ENCODE measurements at regions not wholly inside any gene's neighbourhood (a gene's known extent, or its start where the extent isn't known, plus 50 kb on each side); places are given as distances from the start of the nearest gene placed in this dataset.

- in situ Hi-C loops (cut with HindIII; ENCODE audit: low pct_unique_long_range_greater_than_20kb, low sequenced_read_pairs): no loop called here
- DNase-seq (ENCODE audit: low read depth): peak; percentile 18
Observed at GRCh38 chr10:133010095-133010842, 67.9 kb upstream of the CFAP46 start.

DNA sequence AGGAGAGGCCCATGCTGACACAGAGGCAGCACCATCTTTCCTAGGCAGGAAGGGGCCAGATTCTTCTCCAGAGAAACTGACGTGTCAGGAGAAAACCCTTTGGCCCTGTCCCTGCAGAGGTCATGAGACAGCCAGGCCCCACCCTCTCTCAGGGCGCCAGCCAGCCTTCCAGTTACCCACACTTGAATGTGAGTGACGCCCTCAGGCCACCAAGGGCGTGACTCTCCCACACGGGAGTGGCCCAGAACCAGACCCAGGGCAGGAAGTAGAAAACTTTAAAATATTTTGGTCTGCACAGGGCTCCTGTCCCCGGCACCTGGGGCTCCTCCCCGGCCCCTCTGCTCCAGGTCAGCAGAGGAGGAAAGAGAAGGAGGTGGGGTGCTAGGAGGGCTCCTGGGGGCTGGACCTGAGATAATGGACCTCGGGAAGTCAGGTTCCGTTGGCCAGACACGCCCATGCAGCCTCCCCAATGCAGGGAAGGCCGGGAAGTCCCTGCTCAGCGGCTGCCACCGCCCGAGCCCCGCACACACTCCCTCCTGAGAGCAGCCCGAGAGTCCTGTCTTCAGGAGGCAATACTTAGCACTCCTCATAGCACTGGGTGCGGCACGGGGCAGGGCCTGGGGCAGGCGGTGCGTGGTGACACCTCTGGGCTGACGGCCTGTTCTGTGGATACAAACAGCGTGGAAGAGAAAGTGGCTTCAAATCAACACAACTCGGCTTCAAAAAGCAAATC is 67.0 kb upstream of the CFAP46 start:
- peak; percentile 89 for DNase-seq (ENCODE audit: low read depth)
- in situ Hi-C loops (cut with HindIII; ENCODE audit: low pct_unique_long_range_greater_than_20kb, low sequenced_read_pairs): no loop called here

DNA sequence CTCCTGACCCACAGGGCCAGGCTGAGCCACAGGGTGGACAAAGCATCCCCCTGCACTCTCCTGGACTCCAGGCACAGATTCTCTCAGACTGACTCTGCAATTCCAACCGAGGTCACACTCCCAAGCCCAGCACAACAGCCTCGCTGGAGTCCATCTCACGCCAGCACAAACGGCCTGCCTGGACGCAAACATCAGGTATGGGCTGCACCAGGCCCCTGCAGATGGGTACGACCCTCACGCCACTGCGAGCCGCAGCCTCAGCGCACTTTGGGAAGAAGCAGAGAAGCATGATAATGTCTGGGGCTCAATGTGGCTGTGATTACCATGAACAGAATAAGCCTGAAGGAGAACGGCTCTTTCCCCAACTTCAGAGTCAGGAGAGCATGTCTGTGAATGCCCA is 66.4 kb upstream of the CFAP46 start:
- in situ Hi-C loops (cut with HindIII; ENCODE audit: low pct_unique_long_range_greater_than_20kb, low sequenced_read_pairs): no loop called here
- no peak for DNase-seq (ENCODE audit: low read depth)

DNA sequence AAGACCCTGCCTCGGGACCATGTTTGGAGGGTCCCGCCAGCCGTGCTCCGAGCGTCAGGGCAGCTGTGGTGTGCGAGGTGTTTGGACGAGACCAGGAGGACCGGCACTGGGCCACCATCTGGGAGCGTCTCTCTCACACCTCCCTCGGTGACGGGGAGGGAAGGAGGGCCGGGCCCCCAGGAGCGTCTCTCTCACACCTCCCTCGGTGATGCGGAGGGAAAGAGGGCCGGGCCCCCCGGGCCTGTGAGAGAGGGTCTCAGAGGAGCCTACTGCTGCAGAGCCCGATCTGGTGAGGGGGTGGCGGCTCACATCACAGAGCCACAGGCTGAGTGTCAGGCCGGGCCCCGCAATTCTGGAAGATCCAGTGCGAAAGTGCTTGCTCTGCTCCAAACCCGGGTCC is 65.8 kb upstream of the CFAP46 start:
- in situ Hi-C loops (cut with HindIII; ENCODE audit: low pct_unique_long_range_greater_than_20kb, low sequenced_read_pairs): no loop called here
- DNase-seq (ENCODE audit: low read depth): no peak

DNA sequence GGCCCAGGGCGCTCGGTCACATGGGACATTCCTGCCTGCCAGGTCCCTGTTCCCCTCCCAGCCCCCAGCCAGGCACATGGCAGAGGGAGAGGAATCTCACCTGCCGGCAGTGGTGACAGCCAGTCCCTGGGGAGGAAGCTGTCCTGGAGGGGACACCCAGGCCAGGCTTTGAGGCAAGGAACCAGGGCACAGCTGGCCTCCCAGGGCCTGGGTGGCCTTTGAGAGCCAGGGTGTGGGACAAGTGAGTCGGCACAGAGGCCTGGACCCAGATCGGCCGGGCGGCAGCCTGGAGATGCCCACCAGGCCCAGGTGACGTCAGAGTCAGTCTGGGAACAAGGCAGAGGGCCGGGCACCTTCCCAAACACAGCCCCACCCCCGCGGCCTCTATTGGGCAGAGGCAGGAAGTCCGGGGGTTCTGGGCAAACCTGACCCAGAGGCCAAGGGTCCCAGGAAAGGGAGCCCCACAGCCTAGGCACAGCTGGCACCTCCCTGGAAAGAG is 65.0 kb upstream of the CFAP46 start:
- no peak for DNase-seq (ENCODE audit: low read depth)
- in situ Hi-C loops (cut with HindIII; ENCODE audit: low pct_unique_long_range_greater_than_20kb, low sequenced_read_pairs): no loop called here

DNA sequence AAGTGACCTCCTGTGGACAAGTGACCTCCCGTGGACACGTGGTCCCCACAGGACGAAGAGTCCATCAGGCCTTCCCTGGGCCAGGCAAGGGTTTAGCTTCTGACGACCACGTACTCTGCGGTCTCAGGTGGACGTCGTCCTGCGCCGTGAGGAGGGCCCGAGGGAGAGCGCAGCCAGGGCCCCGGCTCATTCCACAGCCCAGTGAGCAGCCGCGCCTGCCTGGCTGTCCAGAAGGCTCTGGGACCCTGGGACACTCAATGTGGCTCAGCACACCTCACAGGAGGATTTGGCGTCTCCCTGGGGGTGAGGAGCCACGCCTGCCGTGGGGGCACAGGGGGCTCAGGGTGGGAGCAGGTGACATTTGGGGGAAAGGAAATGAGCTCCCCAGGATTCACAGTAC is 64.4 kb upstream of the CFAP46 start:
- in situ Hi-C loops (cut with HindIII; ENCODE audit: low pct_unique_long_range_greater_than_20kb, low sequenced_read_pairs): no loop called here
- DNase-seq (ENCODE audit: low read depth): no peak

GRCh38 chr10:133006202-133006601 is 63.8 kb upstream of the CFAP46 start:
- in situ Hi-C loops (cut with HindIII; ENCODE audit: low pct_unique_long_range_greater_than_20kb, low sequenced_read_pairs): no loop called here
- DNase-seq (ENCODE audit: low read depth): no peak

GRCh38 chr10:133004478-133004877 is 62.1 kb upstream of the CFAP46 start:
- DNase-seq (ENCODE audit: low read depth): no peak
- in situ Hi-C loops (cut with HindIII; ENCODE audit: low pct_unique_long_range_greater_than_20kb, low sequenced_read_pairs): no loop called here

DNA sequence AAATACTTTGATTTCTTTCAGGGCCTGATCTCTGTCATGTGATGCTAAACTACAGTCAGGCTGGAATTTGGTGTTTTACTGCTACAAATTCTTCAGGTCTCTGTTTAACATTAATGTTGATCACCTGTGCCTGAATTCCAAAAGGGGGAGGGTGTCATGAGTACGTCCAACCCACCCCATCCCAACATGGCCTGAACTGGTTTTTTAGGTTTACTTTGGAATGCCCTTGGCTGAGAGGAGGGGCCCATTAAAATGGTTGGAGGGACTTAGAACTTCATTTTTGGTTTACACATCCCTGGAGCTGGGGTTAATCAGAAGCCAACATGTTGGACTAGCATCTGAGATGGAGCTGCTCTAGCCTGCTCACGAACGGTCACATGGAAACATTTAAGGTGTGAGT is 60.8 kb upstream of the CFAP46 start:
- no peak for DNase-seq (ENCODE audit: low read depth)
- in situ Hi-C loops (cut with HindIII; ENCODE audit: low pct_unique_long_range_greater_than_20kb, low sequenced_read_pairs): no loop called here

- in situ Hi-C loops (cut with HindIII; ENCODE audit: low pct_unique_long_range_greater_than_20kb, low sequenced_read_pairs): no loop called here
- no peak for DNase-seq (ENCODE audit: low read depth)
Observed at GRCh38 chr10:133002685-133003084, 60.3 kb upstream of the CFAP46 start.

- no peak for DNase-seq (ENCODE audit: low read depth)
- in situ Hi-C loops (cut with HindIII; ENCODE audit: low pct_unique_long_range_greater_than_20kb, low sequenced_read_pairs): no loop called here
Observed at GRCh38 chr10:133001114-133001513, 58.7 kb upstream of the CFAP46 start.

GRCh38 chr10:133000648-133001047 is 58.3 kb upstream of the CFAP46 start:
- in situ Hi-C loops (cut with HindIII; ENCODE audit: low pct_unique_long_range_greater_than_20kb, low sequenced_read_pairs): no loop called here
- no peak for DNase-seq (ENCODE audit: low read depth)

DNA sequence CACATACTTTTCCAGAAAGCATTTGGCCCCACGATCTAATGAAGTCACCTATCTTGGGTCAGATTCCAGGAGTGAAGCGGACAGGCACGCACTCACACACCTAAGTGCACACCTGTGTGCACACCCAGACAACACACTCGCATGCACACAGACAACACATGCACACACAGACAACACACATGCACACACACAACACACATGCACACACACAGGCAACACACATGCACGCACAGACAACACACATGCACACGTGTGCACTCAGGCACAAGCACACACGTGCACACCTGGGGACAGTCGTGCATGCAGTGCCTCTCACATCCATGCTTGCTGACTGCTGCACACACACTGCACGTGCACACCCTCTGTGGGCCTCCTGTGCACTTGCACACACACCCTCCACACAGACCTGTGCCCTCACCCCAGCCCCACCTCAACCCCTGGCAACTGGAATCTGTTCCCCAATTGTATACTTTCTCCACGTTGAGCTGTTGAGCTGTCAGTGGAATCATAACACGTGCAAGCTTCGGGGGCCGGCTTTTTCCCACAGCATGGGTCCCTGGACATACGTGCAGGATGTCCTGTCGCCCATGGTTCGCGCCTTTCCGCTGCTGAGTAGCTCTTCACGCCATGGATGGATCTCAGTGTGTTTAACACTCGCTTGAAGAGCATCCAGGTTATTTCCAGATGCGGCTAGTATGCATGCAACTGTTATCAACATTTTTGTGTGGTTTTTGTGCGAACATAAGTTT is 55.3 kb upstream of the CFAP46 start:
- in situ Hi-C loops (cut with HindIII; ENCODE audit: low pct_unique_long_range_greater_than_20kb, low sequenced_read_pairs): no loop called here
- DNase-seq (ENCODE audit: low read depth): no peak

GRCh38 chr10:132996603-132997343 is 54.4 kb upstream of the CFAP46 start:
- in situ Hi-C loops (cut with HindIII; ENCODE audit: low pct_unique_long_range_greater_than_20kb, low sequenced_read_pairs): no loop called here
- no peak for DNase-seq (ENCODE audit: low read depth)

DNA sequence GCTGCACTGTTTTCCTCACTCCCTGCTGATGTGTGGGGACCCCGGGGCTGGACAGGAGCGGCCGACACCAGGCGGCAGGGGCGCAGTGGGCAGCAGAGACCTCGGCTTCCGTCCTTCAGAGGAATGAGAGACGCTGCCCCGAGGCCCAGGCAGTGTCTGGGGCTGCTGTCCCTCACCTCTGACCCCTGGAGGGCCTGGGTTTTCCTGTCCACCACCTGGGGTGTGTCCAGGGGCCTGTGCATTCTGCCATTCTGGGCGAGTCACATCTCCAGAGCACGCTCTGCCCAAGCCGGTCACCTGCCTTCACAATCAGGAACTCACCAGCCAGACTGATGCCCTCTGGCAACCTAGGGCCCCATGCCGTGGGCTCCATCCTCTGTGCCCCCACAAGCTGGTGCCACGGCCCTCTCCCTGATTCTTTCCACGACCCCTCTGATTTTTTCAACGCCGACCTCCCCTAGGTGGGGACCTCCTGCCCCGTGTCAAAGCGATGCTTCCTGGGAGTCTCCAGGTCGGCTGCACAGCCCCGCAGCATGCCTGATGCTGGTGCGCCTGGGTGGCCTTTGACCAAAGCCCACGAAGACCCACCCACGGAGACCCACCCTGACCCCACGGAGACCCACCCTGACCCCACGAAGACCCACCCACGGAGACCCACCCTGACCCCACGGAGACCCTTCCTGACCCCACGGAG is 53.7 kb upstream of the CFAP46 start:
- no peak for DNase-seq (ENCODE audit: low read depth)
- in situ Hi-C loops (cut with HindIII; ENCODE audit: low pct_unique_long_range_greater_than_20kb, low sequenced_read_pairs): no loop called here

DNA sequence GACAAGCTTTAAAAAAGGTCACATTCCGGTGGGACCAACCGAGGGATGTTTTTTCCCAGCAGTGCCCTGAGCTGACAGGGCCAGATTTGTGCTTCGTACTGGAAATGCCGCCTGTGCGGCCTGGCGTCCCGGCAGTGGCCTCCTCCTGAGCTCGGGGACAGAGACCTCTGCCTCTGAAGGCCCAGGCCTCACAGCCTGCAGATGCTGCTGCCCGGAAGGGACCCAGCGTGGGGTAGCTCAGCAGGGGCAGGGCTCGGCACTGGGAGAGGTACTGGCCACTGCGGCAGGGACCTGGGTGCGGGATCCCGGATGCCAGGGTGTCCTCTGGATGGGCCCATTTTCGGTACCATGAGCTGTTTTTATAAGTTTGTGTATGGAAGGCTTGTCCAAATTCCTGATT is 52.4 kb upstream of the CFAP46 start:
- DNase-seq (ENCODE audit: low read depth): no peak
- in situ Hi-C loops (cut with HindIII; ENCODE audit: low pct_unique_long_range_greater_than_20kb, low sequenced_read_pairs): no loop called here

GRCh38 chr10:132994185-132994796 is 51.9 kb upstream of the CFAP46 start:
- DNase-seq (ENCODE audit: low read depth): no peak
- in situ Hi-C loops (cut with HindIII; ENCODE audit: low pct_unique_long_range_greater_than_20kb, low sequenced_read_pairs): no loop called here

Data from Caki2 (cell line).